ENCODE measurements at regions not wholly inside any gene's neighbourhood (a gene's known extent, or its start where the extent isn't known, plus 50 kb on each side); places are given as distances from the start of the nearest gene placed in this dataset.

- no peak for TF ChIP-seq MTA3 (CRISPR knock-in tag; IDR thresholded peaks at IDR 0.05)
- TF ChIP-seq ZSCAN29 (CRISPR knock-in tag; conservative IDR thresholded peaks at IDR 0.05) = no peak
- TF ChIP-seq, protein P1, sequence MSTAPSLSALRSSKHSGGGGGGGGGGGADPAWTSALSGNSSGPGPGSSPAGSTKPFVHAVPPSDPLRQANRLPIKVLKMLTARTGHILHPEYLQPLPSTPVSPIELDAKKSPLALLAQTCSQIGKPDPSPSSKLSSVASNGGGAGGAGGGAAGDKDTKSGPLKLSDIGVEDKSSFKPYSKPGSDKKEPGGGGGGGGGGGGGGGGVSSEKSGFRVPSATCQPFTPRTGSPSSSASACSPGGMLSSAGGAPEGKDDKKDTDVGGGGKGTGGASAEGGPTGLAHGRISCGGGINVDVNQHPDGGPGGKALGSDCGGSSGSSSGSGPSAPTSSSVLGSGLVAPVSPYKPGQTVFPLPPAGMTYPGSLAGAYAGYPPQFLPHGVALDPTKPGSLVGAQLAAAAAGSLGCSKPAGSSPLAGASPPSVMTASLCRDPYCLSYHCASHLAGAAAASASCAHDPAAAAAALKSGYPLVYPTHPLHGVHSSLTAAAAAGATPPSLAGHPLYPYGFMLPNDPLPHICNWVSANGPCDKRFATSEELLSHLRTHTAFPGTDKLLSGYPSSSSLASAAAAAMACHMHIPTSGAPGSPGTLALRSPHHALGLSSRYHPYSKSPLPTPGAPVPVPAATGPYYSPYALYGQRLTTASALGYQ (CRISPR knock-in tag; IDR thresholded peaks at IDR 0.05) = no peak
- TF ChIP-seq ZNF160 (CRISPR knock-in tag; IDR thresholded peaks at IDR 0.05) = no peak
Measured at GRCh38 chr20:48247961-48248360, 462.7 kb upstream of the SULF2 start.
